Epidermal melanocyte (primary cell): ENCODE measurements at regions not wholly inside any gene's neighbourhood (a gene's known extent, or its start where the extent isn't known, plus 50 kb on each side); places are given as distances from the start of the nearest gene placed in this dataset.
"Not testable (repeated sequence)": the region's sequence is repeated elsewhere in the genome, so short reads cannot be mapped to it uniquely, and the experiment has no call there.

Source experiments
- DNase-seq: peaks from one replicate; pipeline ENCODE4 v3.0.0; 2011; ENCODE audit warnings: low spot score; ENCODE audit not compliant: insufficient read length

DNA sequence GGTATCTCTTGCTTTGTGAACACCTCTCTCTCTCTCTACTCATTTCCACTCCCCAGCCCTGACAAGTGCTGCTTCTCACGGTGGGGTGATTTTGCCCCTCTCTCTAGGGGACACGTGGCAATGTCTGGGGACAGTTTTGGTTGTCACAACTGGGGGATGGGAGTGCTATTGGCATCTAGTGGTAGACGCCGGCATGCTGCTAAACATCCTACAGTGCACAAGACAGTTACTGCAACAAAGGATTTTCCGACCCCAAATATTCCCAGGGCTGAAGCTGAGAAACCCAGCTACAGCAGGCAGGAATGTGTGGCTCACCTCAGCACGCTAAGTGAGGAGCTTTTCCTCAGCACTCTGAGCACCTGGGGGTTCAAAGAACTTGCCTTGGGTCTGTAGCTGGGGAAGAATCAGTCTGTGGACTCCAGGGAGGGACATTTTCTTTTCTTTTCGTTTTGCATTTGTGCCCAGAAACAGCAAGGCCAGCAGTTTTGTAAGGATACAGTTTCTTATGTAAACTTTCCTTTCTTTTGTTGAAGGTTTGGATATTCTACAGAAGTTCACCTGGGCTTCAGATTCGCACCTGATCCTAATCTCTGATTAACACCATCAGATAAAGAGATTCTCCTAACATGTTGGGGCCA is 246.9 kb upstream of the ZFP64 start:
- no peak for DNase-seq

GRCh38 chr20:52434453-52434852 is 242.9 kb upstream of the ZFP64 start:
- DNase-seq = no peak

DNA sequence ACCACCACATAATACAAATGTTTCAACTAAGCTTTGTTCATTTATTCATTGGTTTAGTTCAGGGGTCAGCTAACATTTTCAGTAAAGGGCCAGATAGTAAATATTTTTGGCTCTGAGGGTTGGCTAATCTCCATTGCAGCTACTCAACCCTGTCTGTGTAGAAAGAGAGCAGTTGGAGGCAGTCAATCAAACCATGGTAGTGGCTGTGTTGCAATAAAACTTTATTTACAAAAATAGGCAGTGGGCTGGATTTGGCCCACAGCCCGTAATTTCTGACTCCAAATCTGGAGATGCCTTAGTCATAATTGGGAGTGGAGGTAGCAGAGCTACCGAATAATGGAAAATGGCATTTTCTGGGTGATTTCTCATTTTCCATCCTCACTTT is 242.5 kb upstream of the ZFP64 start:
- DNase-seq = no peak

GRCh38 chr20:52433326-52434040 is 241.9 kb upstream of the ZFP64 start:
- DNase-seq = no peak

DNA sequence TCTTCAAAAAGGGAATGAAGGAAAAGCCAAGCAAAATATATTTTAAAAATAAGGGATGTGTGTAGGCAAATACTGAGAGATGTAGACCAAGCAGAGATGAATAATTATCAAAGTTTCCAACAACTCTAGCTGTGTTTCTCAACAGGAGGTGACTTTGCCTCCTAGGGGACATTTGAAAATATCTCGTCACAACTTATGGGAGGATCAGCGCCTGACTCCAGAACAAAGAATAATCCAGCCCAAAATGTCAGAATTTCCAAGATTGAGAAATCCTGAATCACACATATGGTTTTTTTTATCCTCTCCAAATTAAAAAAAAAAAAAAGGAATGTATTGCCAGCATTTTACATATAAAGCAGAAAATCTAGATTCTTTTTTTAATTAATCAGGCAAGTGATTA is 241.2 kb upstream of the ZFP64 start:
- DNase-seq = no peak

GRCh38 chr20:52429029-52429428 is 237.4 kb upstream of the ZFP64 start:
- DNase-seq = no peak

DNA sequence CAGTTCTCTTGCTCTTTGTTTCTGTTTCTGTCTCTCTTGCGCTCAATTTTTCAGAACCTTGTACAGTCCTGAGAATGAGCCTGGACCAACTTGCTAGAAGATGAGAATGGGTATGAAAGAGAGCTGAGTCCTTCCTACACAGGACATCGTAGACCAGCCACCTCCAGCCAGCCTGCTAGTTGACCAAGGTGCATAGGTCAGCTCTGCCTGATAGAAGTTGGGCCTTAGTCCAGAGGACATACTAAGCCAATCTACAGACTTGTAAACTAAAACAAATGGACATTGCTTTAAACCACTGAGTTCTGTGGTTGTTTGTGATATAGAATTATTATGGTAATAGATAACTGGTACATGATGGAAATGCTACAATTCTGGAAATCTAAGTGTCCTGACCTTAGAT is 236.4 kb upstream of the ZFP64 start:
- DNase-seq = no peak

- no peak for DNase-seq
Measured at GRCh38 chr20:52426856-52427255, 235.3 kb upstream of the ZFP64 start.

- DNase-seq = no peak
Measured at GRCh38 chr20:52425701-52426100, 234.1 kb upstream of the ZFP64 start.

GRCh38 chr20:52425253-52425652 is 233.7 kb upstream of the ZFP64 start:
- no peak for DNase-seq

DNA sequence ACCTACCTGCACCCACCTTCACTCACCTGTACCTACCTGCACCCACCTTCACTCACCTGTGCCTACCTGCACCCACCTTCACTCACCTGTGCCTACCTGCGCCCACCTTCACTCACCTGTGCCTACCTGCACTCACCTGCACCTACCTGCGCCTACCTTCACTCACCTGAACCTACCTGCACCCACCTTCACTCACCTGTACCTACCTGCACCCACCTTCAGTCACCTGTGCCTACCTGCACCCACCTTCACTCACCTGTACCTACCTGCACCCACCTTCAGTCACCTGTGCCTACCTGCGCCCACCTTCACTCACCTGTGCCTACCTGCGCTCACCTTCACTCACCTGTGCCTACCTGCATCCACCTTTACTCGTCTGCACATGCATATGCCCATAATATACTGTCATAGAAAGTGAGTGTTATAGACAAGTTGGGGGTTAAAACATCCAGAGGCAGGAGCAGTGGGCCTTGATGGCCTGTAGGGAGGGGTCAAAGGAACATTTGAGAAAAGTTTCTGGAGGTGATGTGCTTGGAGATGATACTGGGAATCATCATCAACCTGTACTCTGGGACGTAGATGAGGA is 232.9 kb upstream of the ZFP64 start:
- DNase-seq = not testable (repeated sequence)

DNA sequence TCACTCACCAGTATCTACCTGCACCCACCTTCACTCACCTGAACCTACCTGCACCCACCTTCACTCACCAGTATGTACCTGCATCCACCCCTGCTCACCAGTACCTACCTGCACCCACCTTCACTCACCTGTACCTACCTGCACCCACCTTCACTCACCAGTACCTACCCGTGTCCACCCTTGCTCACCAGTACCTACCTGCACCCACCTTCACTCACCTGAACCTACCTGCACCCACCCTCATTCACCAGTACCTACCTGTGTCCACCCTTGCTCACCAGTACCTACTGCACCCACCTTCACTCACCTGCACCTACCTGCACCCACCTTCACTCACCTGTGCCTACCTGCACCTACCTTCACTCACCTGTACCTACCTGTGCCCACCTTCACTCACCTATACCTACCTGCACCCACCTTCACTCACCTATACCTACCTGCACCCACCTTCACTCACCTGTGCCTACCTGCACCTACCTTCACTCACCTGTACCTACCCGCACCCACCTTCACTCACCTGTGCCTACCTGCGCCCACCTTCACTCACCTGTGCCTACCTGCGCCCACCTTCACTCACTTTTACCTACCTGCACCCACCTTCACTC is 232.1 kb upstream of the ZFP64 start:
- DNase-seq = not testable (repeated sequence)

DNA sequence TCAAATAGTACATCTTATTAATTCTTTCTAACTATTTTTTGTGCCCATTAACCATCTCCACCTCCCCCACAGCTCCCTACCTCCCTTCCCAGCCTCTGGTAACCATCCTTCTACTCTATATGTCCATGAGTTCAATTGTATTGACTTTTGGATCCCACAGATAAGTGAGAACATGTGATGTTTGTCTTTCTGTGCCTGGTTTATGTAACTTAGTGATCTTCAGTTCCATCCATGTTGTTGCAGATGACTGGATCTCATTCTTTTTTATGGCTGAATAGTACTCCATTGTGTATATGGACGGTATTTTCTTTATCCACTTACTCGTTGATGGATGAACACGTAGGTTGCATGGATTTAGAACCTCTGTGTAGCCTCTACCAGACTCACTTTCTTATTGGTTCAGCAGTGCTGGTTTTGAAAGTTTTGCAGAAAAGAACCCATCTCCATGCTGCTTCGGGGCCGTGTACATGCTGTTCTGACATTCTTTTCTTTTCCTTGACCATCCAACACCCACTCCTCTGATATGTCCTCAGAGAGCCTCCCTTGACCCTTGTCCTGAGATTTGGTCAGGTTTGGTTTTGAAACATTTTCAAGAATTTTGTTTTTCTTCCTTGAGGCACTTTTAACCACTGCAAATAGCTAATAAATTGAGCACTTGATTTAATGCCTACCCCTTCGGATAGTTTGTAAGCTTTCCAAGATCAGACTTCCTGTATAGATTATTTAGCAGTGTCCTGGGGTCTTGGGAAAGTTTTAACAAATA is 231.2 kb upstream of the ZFP64 start:
- DNase-seq = no peak

GRCh38 chr20:52420805-52421204 is 229.2 kb upstream of the ZFP64 start:
- no peak for DNase-seq

GRCh38 chr20:52419205-52419604 is 227.6 kb upstream of the ZFP64 start:
- no peak for DNase-seq

GRCh38 chr20:52416953-52417352 is 225.4 kb upstream of the ZFP64 start:
- DNase-seq = no peak

GRCh38 chr20:52411611-52412010 is 220.0 kb upstream of the ZFP64 start:
- no peak for DNase-seq

DNA sequence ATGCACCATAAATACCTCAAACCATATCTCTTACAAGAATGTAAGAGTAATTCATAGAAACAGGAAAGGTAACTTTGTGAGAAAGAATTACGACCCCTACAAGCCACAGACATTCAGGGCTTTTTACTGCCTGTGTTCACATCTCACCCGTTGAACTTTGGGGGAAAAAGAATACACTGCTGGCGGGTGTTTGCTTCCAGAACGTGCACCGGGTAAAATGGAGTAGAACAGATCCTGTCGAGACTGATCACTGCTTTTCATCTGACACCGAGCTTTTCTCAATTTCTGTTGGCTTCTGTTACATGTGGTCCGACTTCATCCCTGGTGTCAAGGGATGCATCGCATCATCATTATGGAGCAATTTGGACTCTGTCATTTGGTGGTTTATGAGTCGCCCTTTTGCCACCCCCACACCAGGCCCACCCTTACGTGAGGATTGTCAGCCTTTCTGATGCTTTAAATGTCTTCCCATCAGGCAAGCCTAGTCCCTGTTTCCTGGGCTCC is 219.2 kb upstream of the ZFP64 start:
- no peak for DNase-seq

DNA sequence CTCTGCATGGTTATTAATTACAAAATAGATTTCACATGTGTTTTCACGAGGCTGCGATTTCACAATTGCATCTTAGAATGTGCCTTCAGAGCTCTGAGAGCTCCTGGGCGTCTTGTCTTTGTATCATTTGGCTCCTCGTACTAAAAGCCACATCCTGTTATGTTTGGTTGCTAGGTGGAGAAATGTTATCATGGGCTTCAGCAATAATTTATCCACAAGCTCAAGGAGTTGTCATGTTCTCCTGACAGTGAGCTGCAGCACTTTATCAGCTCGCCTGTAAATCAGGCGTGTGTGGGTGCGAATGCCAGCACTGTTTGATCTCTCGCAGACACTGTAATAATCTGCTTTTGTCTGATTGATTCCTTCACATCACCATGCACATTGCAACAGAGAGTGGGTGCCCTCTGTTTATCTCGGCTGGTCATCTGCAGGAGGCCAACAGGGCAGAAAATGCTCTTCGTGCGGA is 218.6 kb upstream of the ZFP64 start:
- DNase-seq = no peak

GRCh38 chr20:52405986-52406385 is 214.4 kb upstream of the ZFP64 start:
- no peak for DNase-seq

DNA sequence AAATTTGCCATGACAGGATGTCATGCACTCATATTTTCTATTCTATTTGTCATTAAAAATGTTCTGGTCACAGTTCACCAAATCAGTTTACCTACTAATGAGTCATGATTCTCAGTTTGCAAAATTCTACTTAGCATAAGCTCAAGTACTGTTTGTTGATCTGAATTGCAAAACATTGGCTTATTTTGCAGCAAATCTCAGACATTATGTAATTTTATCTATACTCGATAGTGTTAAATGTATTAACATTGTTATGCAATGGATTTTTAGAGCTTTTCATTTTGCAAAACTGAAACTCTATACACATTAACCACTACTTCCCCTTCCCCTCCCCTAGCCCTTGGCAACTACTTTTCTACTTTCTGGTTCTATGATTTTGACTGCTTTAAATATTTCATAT is 213.8 kb upstream of the ZFP64 start:
- DNase-seq = no peak
